A549 (cell line): ENCODE measurements at regions not wholly inside any gene's neighbourhood (a gene's known extent, or its start where the extent isn't known, plus 50 kb on each side); places are given as distances from the start of the nearest gene placed in this dataset.

Experiments
- CEBPB ChIP-seq, 2 experiments: fragments of >200 bp in 1 of 2; sonication (Bioruptor Twin) in 1 of 2; formaldehyde crosslinking in 1 of 2; IDR thresholded peaks; 2 replicates each; pipeline ENCODE4 v1.6.1; 2012 to 2016
- CHD2 ChIP-seq: fragments of 150-350 bp; IDR thresholded peaks from 2 replicates; pipeline ENCODE4 v1.6.1; 2014; ENCODE audit warnings: low read length; ENCODE audit not compliant: partially characterized antibody
- EP300 ChIP-seq, 2 experiments: fragments of >200 bp; sonication (Bioruptor Twin); formaldehyde crosslinking; IDR thresholded peaks; 2 replicates in 1 of 2; 3 replicates in 1 of 2; pipeline ENCODE4 v1.6.1; 2016 to 2017
- NR3C1 ChIP-seq: fragments of >200 bp; sonication (Bioruptor Twin); formaldehyde crosslinking; IDR thresholded peaks from 3 replicates; pipeline ENCODE4 v1.6.1; 2017
- POLR2A ChIP-seq: IDR thresholded peaks from 2 replicates; pipeline ENCODE4 v1.6.1; 2012; ENCODE audit warnings: mild to moderate bottlenecking, low read length
- TF ChIP-seq, protein P1 (sequence below): IDR thresholded peaks from 2 replicates; pipeline ENCODE4 v1.6.1; 2012
- TF ChIP-seq, protein P2 (sequence below): fragments of >200 bp; sonication (Bioruptor Twin); formaldehyde crosslinking; IDR thresholded peaks from 3 replicates; pipeline ENCODE4 v1.5.1; 2016

DNA sequence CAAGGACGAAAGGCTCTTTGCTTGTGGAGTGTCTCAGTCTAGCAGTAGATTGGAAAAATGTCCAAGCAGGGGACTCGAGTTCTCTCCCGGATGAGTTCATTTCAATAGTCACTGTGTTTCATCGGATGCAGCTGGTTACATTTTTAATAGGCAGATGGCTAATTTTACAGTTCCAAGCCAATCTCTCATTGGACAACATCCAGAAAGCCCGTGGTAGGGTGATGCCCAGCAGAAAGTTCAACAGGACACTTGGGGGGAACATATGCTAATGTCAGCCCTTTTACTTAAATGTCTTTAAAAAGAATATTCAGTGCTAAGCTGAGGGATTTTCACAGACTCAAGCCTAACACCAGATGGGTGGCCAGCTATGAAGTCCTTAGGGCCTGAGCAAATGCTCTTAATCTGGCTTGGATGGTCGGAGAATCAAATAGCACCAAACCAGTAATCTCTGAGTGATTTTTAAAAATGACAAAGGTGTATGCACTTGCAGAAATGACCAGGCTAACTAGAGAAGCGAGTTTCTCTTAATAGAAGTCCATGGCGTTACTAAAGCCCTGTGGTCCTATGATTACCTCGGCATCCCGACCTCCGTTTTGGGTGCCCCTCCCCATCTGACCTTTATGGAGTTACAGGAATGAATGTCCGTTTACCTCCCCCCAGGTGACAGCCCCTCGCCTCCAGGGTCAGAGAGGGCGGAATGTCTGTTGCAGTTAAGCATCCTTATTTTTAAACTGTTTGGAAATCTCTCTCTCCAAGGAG lies 289.2 kb upstream of the SALL1 start:
- TF ChIP-seq, protein P1, sequence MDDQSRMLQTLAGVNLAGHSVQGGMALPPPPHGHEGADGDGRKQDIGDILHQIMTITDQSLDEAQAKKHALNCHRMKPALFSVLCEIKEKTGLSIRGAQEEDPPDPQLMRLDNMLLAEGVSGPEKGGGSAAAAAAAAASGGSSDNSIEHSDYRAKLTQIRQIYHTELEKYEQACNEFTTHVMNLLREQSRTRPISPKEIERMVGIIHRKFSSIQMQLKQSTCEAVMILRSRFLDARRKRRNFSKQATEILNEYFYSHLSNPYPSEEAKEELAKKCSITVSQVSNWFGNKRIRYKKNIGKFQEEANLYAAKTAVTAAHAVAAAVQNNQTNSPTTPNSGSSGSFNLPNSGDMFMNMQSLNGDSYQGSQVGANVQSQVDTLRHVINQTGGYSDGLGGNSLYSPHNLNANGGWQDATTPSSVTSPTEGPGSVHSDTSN = no peak
- TF ChIP-seq NR3C1 = no peak
- TF ChIP-seq POLR2A = no peak
- TF ChIP-seq CEBPB (IDR thresholded peaks at IDR 0.05) = no peak
- TF ChIP-seq, protein P2, sequence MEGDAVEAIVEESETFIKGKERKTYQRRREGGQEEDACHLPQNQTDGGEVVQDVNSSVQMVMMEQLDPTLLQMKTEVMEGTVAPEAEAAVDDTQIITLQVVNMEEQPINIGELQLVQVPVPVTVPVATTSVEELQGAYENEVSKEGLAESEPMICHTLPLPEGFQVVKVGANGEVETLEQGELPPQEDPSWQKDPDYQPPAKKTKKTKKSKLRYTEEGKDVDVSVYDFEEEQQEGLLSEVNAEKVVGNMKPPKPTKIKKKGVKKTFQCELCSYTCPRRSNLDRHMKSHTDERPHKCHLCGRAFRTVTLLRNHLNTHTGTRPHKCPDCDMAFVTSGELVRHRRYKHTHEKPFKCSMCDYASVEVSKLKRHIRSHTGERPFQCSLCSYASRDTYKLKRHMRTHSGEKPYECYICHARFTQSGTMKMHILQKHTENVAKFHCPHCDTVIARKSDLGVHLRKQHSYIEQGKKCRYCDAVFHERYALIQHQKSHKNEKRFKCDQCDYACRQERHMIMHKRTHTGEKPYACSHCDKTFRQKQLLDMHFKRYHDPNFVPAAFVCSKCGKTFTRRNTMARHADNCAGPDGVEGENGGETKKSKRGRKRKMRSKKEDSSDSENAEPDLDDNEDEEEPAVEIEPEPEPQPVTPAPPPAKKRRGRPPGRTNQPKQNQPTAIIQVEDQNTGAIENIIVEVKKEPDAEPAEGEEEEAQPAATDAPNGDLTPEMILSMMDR = no peak
- TF ChIP-seq CHD2 = no peak
- no peak for TF ChIP-seq EP300 (IDR thresholded peaks at IDR 0.05)
